ENCODE measurements at regions not wholly inside any gene's neighbourhood (a gene's known extent, or its start where the extent isn't known, plus 50 kb on each side); places are given as distances from the start of the nearest gene placed in this dataset.
"Not testable (repeated sequence)": the region's sequence is repeated elsewhere in the genome, so short reads cannot be mapped to it uniquely, and the experiment has no call there.

DNA sequence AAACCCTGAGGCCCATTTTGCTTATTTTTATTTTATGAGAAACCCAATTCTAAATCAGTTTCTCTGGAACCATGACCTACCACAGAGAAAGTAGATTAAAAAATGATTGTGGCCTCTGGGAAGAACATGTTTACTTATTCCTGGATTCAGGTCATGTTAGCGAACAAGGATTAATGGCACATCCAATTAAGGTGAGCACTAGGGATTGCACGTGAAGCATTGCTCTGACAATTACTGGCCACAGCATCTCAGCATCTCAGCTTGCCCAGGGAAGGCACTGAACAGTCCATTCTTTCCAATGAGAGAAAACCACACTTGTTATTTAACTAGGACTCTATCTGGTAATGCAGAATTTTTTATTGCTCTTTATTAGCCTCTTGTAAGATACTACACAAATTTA is 119.8 kb downstream of the ZNF330 start:
- DNase-seq (ENCODE audit: low read depth in 3 of 3, low spot score in 1 of 3), result no peak

DNA sequence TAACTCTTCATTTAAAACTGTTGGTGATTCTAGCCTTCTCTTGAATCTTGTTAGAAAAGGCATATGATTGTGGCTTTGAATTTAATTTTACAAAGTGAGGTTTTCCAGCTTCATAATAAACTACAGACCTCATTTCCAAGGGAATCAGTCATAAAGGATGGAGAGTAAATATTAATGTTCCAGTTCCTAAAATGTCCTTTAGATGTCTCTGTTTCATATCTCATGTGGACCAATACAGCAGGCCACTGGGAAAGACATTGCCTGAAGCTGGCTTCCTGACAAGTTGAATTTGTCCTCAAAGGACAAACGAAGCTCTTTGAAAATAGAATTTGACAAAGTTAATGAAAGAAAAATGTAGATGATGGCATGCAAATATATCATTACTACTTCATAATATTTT is 125.4 kb downstream of the ZNF330 start:
- no peak for DNase-seq (ENCODE audit: low read depth in 3 of 3, low spot score in 1 of 3)

DNA sequence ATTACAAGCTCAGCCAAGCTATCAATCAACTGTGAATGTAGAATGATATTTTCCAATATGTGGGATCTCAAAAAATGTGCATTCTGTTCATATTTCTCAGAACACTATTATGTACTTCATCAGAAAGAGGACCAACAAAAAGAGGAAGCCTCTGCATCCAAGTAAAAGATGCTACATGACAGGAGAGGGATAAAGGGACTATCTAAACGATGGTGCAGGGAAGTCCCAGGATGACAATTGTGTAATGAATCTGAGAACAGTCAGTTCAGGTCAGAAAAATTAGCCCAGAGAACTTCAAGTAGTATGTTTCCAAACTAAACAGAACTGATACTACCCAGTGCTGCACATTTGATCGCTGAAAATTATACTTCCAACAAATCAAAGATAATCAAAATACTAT is 127.0 kb downstream of the ZNF330 start:
- DNase-seq (ENCODE audit: low read depth in 3 of 3, low spot score in 1 of 3), result no peak

DNA sequence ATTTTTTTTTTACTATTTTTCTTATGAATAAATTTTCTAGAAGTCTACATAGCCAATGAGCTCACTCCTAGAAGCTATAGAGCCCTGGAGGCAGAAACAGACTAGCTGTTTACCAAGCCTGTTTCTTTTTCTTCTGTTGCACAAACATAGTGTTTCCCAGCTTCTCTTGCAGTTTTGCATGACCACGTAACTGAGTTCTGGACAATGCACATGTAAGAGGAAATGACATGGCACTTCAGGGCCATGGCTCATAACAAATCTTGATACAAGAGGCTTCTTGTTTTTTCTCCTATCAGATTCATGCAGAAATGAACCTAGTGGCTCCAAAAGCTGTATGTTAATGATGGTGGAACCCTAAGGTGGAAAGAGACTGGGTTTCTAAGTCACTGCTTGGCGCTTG is 127.4 kb downstream of the ZNF330 start:
- no peak for DNase-seq (ENCODE audit: low read depth in 3 of 3, low spot score in 1 of 3)

DNA sequence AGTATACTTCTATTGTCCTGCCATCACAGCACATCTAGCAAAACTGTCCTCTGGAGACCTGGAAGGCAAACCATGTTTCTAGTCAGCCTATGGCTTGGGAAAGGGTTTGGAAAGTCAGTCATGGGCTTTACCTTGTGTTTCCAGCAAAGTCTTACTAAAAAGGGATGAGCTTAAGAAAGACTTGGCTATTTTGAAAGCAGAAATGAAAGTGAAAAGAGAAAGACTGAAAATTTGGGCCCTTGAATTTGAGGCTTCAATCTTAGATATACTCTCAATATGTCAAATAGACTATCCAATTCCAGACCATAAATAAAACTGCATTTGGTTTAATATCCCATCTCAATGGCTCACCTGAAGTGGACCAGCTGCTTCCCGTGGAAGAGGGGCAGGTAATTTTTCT is 127.9 kb downstream of the ZNF330 start:
- DNase-seq (ENCODE audit: low read depth in 3 of 3, low spot score in 1 of 3), result no peak

DNA sequence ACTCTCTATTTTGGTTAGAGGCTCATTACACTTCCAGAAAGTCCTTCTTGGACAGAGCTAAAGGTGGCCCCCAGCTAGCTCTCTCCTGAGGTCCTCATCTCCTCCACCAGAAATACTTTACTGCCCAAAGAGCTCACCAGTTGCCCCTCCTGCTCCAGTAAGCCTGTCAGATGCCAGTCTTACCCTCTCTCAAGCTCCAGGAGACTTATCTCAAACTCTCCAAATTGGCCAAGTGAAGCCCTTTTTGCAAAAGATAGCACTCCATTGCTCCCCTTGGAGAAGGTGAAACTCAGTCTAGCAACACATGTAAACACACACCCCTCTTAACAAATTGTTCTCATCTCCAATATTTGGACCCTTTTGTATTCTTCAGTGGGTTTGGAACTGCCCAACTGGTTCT is 128.5 kb downstream of the ZNF330 start:
- no peak for DNase-seq (ENCODE audit: low read depth in 3 of 3, low spot score in 1 of 3)

DNA sequence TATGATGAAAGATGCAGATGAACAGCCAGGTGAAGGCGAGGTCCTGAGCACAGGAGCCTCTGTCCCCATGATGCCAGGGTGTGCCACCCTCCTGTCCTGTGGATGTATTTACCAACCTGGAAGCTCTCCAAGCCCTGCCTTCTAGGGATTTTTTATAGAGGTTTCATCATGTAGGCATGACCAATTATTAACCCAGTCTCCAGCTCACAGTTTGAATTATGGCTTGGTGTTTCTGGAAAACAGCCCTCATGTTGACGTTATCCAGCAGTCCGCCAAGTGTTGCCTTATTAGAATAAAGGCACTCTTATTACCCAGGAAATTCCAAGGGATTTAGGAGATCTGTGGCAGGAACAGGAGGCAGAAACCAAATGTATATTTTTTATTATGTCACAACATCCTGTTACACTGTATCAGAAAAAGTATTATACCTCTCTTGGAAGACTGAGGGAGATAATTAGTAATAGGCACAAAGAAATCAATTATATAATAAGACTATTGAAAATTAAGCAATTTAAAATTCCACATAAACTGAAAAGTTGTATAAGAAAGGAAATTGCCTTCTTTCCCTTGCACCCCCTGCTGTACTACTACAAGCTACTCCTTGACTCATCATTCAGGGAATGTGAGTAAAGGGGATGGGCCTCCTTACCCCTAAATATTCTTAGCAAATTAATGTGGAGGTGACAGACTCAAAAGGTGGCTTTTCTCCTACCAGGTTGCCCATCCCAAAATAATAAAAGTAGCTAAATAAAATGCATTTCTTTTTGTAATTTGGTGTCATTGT is 129.6 kb downstream of the ZNF330 start:
- DNase-seq (ENCODE audit: low read depth in 3 of 3, low spot score in 1 of 3), result no peak

DNA sequence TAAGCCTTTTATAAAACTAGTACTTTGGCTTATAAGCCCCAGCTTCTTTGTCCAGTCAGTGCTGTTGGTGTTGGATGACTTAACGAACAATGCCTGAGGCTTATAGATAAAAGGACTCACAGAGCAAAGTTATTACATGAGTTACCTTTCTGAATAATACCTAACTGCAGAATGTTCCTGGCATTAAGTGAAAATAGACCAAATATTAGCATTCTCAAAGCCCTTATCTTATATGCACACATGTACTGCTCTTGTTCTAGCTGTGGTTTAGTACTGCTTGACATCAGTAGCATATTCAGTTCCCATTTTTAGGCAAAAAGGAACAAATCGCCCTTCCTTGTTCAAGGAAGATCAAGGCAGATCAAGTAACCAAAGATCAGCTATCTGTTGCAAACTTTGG is 131.6 kb downstream of the ZNF330 start:
- no peak for DNase-seq (ENCODE audit: low read depth in 3 of 3, low spot score in 1 of 3)

DNA sequence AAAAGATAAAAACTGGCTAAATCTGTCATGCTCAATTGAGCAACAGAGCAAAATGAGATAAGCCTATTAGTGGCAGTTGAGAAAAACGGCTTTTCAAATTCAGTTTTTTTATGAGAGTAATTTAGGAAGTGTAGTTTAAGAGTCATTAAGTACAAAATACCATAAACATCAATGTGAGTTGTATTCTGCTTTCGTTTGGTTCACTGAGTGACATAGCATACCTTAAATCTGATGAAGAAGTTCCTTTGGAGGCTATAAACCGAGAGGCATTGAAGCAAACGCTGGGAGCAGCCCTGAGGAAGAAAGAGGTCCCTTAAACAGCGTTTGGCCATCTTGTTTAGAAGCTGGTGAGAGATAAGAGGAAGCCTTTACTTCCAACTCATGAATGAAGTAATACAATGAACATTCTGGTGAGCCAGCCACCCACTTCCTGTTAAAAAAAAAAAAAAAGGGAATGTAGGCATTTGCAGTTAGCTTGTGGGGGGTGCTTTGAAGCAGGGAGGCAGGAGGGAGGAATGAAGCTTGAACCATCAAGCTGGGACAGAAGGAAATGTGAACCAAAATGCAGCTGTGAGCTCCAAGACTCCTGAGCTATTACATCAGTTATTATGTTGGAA is 132.3 kb downstream of the ZNF330 start:
- no peak for DNase-seq (ENCODE audit: low read depth in 3 of 3, low spot score in 1 of 3)

DNA sequence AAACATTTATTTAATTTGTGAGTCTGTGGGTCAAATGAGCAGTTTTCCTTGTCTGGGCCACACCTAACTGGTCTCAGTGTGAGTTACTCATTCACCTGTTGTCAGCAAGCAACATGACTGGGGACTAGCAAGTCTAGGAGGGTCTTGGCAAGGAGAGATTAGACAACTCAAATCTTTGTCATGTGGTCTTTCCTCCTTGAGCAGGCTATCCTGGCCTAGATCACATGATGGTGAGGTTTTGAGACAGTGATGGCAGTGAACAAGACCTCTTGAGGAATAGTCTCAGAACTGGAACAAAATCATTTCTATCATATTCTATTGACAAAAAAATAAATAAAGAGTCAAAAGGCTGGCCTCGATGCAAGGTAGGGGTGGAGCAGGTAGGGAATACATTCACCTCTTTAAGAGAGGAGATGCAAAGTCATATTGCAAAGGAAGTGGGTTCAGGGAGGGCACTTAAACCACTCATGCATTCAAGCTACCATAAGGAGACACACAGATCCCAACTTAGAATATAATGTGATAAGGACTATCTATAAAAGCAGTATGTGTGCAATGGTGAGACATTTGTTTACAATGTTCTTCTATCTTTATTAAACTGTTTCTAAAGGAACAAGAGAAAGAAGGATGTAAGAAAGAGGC is 135.7 kb downstream of the ZNF330 start:
- no peak for DNase-seq (ENCODE audit: low read depth in 3 of 3, low spot score in 1 of 3)

DNA sequence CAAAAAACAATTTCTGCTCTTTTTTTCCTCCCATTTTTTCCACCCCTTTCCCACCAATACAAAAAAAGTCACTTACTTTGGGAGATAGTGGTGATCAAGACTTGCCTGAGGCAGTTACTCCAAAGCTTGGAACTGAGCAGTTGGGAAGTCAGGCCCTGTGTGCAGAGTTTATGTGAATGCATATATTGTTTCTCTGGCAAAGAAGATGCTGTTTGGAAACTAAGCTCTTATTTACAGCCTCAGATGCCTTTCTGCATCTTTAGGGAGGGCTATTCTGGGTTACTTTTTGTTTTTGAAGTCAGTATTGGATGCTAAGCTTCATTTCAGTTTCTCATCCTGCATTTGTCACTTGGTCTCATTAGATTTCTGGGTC is 136.3 kb downstream of the ZNF330 start:
- no peak for DNase-seq (ENCODE audit: low read depth in 3 of 3, low spot score in 1 of 3)

DNA sequence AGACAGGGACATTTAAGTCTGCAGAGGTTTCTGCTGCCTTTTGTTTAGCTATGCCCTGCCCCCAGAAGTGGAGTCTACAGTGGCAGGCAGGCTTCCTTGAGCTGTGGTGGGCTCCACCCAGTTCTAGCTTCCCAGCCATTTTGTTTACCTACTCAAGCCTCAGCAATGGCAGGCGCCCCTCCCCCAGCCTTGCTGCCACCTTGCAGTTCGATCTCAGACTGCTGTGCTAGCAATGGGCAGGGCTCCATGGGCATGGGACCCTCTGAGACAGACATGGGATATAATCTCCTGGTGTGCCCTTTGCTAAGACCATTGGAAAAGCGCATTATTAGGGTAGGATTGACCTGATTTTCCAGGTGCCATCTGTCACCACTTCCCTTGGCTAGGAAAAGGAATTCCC is 147.5 kb downstream of the ZNF330 start:
- not testable (repeated sequence) for DNase-seq (ENCODE audit: low read depth in 3 of 3, low spot score in 1 of 3)

DNA sequence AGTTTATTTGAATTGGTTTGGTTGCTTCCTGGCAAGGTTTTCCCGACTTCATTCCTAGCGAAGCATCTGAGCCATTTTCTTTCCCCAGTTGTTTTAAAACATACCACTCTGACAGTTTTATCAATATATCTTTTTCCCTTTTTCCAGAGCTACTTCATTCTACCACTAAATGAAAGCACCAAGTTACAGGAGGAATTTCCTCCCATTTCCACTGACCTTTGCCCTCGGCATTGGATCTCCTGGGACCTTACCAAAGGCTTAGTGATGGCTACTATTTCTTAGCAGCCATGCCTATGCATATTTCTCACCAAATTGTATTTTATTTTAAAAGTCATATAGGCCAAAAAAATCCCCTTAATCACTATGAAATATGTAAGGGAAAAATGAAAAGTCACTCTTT is 150.5 kb downstream of the ZNF330 start:
- DNase-seq (ENCODE audit: low read depth in 3 of 3, low spot score in 1 of 3), result no peak

DNA sequence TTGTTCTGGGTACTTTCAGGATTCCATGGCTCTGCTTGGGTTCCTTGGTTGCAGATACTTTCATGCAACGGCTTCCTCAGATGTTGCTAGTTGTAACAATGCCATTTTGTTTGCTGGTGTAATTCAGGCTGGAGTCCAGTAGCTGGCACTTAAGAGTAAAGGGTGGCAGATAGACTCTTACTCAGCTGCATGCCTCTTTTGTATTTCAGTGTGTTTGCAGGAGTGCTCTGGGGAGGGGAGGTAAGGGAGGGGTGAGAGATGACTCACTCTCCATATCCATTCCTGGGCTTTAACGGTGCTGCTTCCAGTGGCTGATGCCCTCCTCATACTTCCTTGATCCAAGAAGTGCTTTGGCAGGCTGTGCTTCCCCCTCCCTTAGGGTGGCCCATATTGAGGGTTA is 155.2 kb downstream of the ZNF330 start:
- DNase-seq (ENCODE audit: low read depth in 3 of 3, low spot score in 1 of 3), result no peak

DNA sequence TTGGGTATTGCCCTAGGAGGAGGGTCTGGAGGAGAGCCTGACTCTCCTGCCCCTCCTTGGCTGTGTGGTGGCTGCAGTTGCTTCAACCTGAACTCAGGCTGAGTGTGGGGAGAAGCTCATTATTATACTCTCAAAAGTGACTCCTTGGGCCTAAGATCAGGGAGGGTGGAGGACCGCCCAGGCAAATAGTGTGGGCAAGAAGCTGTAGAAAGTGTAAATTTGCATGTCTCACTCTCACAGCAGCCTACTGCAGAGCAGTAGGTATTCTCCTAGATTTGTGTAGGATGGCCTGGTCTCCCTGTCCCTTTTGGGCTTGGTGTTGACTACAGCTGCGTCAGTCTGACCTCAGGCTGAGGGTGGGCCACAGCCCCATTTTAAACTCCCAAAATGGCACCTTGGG is 156.1 kb downstream of the ZNF330 start:
- DNase-seq (ENCODE audit: low read depth in 3 of 3, low spot score in 1 of 3), result no peak

DNA sequence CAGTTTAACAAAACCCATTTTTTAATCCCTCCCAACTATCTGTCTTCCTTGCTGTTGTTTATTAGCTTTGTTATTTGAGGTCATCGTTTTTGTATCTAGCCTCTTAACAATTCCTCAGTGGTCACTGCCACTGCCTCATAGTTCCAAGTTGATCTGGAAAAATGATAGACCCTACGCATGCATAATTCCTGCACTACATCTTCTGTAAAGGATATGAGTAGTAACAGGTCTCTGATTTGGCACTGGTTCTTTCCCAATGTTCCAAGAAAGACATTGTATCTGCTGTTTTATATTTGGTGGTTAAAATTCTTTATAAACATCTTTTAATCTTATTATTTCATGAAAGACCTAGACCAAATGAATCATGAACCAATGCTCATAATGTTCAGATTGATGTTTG is 166.6 kb downstream of the ZNF330 start:
- no peak for DNase-seq (ENCODE audit: low read depth in 3 of 3, low spot score in 1 of 3)

DNA sequence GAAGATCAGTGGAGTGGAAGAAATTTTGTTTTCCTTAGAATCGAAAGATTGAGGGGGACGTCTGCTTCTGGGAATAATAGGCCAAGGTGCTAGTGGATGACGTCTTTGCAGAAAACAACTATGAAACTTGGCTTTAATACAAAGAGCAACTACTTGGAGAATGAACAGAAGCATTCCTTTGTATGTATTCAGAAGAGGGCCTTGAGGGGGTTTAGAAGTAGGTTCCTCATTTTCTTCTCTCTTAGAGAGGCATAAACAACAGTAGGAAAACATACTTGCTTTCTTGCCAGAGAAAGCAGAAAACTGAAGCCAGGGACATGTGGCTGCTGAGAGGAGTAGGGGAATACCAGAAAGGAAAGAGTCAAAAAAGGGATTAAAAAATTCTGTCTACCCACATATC is 167.8 kb downstream of the ZNF330 start:
- DNase-seq (ENCODE audit: low read depth in 3 of 3, low spot score in 1 of 3), result no peak

DNA sequence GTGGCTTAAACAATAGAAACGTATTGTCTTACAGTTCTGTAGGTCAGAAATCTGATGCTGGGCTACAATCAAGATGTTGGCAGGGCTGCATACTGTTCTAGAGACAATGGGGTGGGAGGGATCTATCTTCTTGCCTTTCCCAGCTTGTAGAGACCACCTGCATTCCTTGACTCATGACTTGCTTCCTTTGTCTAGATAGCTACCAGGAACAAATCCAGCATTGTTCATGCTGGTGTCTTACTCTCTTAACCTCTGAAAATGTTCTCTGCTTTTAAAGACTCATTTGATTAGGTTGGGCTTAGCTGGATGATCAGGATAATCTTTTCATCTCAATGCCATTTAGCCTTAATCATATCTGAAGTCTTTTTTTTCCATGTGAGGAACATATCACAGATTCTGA is 169.0 kb downstream of the ZNF330 start:
- DNase-seq (ENCODE audit: low read depth in 3 of 3, low spot score in 1 of 3), result no peak

DNA sequence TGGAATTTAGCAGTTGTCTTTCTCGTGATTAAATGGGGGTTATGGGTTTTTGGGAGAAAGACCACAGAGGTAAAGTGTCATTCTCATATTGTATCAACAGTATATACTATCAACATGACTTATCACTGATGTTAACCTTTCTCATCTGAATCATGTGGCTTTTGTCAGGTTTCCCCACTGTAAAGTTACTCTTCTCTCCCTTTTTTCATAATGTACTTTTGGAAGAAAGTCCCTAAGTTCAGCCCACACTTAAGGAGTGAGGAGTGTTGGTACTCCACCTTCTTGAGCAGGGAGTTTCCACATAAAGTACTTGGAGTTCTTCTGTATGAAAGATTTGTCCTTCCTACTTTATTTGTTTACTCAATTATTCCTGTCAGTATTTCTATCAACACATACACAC is 169.9 kb downstream of the ZNF330 start:
- no peak for DNase-seq (ENCODE audit: low read depth in 3 of 3, low spot score in 1 of 3)

DNA sequence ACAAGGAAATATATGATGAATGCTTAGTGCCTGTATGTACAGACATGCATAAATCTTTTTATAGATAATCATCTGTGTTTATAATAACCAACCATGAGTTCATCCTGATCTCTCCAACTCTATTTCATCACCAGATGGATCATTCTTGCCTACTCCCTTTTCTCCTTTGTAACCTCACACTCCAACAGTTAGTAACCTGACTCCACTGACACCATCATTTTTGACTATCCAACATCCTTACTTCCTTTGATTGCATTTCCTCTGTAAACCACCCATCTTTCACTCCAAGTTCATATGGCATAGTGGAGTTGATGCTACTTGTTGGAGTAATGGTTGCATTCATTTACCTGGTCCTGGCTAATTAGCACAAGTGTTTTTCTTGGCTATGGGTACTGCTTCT is 170.6 kb downstream of the ZNF330 start:
- no peak for DNase-seq (ENCODE audit: low read depth in 3 of 3, low spot score in 1 of 3)

DNA sequence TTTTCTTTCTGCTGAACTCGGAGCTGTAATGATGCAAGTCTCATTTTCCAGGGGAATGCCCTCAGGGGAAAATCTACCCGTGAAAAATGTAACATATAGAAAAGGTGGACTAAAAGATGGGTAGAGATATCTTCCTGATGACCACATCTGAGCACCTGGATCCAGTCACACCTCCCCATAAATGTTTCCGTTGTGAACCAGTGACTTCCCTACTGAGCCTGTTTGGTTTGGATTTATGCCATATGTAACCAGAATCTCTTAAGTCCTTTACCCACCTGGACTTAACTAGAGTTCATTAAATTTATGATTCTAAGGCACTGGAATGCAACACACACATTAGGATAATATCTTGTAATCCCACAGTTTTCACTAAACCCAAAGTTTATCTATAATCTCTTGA is 171.1 kb downstream of the ZNF330 start:
- DNase-seq (ENCODE audit: low read depth in 3 of 3, low spot score in 1 of 3), result no peak

DNA sequence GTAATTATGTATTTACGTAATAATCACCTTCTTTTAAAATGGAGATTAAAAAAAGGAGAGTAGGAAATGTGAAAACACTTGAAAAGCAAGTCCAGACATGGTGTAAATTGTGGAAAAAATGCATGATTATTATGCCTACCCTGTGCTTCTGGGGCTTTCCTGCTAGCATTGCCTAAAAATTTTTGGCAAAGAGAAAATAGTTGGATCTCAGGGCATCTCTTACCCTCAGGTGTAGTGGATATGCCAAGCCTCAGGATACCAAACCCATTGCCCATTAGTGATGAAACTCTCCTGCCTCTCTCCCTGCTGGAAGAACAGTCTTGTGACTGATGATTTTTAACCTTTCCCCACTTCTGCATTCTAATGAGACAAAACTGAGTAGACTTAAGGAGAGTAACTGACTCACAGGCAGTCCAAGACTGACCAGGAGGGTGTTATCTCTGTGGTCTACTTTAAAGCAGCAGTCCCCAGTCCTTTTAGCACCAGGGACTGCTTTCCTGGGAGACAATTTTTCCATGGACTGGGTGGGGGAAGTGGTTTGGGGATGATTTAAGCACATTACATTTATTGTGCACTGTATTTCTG is 174.6 kb downstream of the ZNF330 start:
- DNase-seq (ENCODE audit: low read depth in 3 of 3, low spot score in 1 of 3), result no peak

Measured in stimulated activated CD4-positive, alpha-beta T cell treated with anti-CD3 and anti-CD28 coated beads, TNF-alpha, amount 100 ng/mL, for 1 hour (primary cell).